Activated T-helper 2 cell treated with anti-CD3 and anti-CD28 coated beads, Interferon-gamma antibody, Interleukin-2, Interleukin-4, amounts not matched to agents 10 μg/mL and 5 μg/mL and 100 μg/mL, durations not matched to agents 14 hours and 24 hours and 36 hours (primary cell): ENCODE measurements at regions not wholly inside any gene's neighbourhood (a gene's known extent, or its start where the extent isn't known, plus 50 kb on each side); places are given as distances from the start of the nearest gene placed in this dataset.
A peak's percentile ranks its signal among the peaks of the same experiment; 100 is the strongest.

Experiments used
- DNase-seq: peaks from one replicate; pipeline ENCODE4 v3.0.0; 2021; ENCODE audit warnings: low spot score
- H3K27ac Mint-ChIP-seq: one replicate; pipeline ENCODE4 v1.8.0; 2021; ENCODE audit warnings: mixed read lengths
- H3K27me3 Mint-ChIP-seq: one replicate; pipeline ENCODE4 v1.8.0; 2021; ENCODE audit warnings: low read depth, mixed read lengths
- H3K36me3 Mint-ChIP-seq: one replicate; pipeline ENCODE4 v1.8.0; 2021; ENCODE audit warnings: low read depth, mixed read lengths
- H3K4me1 Mint-ChIP-seq: one replicate; pipeline ENCODE4 v1.8.0; 2021; ENCODE audit warnings: low read depth, mixed read lengths
- H3K4me3 Mint-ChIP-seq: one replicate; pipeline ENCODE4 v1.8.0; 2021; ENCODE audit warnings: low read depth, mild to moderate bottlenecking, moderate library complexity, mixed read lengths
- H3K9me3 Mint-ChIP-seq: one replicate; pipeline ENCODE4 v1.8.0; 2021; ENCODE audit warnings: mixed read lengths
- intact Hi-C: fragments of 100-400 bp; cut with micrococcal nuclease; formaldehyde crosslinking; loops from one replicate; pipeline ENCODE4 v1.15.1; 2023

DNA sequence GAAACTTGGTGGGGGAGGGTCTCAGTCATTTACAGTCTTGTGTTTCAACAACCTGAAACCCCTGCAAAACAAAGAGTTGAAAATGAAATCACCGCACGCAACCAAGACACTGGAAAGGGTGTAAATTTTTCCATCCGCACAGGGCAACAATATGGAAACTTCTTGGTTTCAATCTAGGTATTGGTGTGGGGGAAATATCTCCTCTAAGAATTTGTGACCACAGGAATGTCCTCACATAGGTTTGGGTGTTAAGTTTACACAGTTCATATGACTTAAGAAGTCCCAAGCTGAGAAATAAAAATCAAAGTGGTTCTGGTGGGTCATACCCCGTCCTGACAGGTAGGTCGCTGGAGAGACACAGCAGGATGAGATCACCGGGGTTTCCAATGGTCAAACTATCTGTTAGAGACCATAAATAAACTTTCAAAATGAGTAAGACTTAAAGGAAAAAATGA, 51.9 kb upstream of the PIP5K1B start:
- H3K4me1 Mint-ChIP-seq: peaks cover 64% of the 10 kb centered on the region
- peak overlapping the region; percentile 95 for H3K27ac Mint-ChIP-seq
- no peaks in the 10 kb centered on the region for H3K9me3 Mint-ChIP-seq
- H3K27me3 Mint-ChIP-seq: no peaks in the 10 kb centered on the region
- intact Hi-C loops: loop anchor here (1.0 to 10.0 kb wide), 16 partner anchors 13 to 1762 kb away; partner anchors contain the start of gene KLF9
- peak overlapping the region; percentile 18 for H3K4me3 Mint-ChIP-seq
- peak; percentile 22 for DNase-seq
- H3K36me3 Mint-ChIP-seq: peaks cover 6% of the 10 kb centered on the region

DNA sequence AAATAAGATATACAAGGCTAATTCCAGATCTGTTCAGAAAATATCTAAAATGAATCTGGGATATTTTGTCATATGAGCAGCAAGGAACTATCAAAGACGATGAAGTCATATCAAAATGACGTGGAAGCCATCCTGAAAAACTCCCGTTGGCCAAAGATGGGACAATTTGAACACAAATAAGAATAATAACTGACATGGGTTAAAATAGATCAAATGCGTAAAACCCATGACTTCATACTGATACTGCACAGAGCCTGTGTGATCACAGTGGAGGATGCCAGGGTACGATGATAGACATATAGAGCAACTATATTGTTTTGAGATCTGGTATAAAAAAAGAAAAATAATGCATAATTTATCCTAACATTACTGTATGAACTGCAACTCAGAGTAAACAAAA, 51.0 kb upstream of the PIP5K1B start:
- H3K4me3 Mint-ChIP-seq: no peak overlapping the region
- peaks cover 58% of the 10 kb centered on the region for H3K4me1 Mint-ChIP-seq
- DNase-seq: no peak
- no peaks in the 10 kb centered on the region for H3K27me3 Mint-ChIP-seq
- peaks cover 3% of the 10 kb centered on the region for H3K36me3 Mint-ChIP-seq
- H3K9me3 Mint-ChIP-seq: no peaks in the 10 kb centered on the region
- peak overlapping the region; percentile 95 for H3K27ac Mint-ChIP-seq
- intact Hi-C loops: loop anchor here (5.0 to 10.0 kb wide), 4 partner anchors 108 to 1761 kb away; partner anchors contain the start of gene KLF9
